ENCODE measurements at regions not wholly inside any gene's neighbourhood (a gene's known extent, or its start where the extent isn't known, plus 50 kb on each side); places are given as distances from the start of the nearest gene placed in this dataset.

- TF ChIP-seq, protein P1, sequence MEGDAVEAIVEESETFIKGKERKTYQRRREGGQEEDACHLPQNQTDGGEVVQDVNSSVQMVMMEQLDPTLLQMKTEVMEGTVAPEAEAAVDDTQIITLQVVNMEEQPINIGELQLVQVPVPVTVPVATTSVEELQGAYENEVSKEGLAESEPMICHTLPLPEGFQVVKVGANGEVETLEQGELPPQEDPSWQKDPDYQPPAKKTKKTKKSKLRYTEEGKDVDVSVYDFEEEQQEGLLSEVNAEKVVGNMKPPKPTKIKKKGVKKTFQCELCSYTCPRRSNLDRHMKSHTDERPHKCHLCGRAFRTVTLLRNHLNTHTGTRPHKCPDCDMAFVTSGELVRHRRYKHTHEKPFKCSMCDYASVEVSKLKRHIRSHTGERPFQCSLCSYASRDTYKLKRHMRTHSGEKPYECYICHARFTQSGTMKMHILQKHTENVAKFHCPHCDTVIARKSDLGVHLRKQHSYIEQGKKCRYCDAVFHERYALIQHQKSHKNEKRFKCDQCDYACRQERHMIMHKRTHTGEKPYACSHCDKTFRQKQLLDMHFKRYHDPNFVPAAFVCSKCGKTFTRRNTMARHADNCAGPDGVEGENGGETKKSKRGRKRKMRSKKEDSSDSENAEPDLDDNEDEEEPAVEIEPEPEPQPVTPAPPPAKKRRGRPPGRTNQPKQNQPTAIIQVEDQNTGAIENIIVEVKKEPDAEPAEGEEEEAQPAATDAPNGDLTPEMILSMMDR (IDR thresholded peaks at IDR 0.05; ENCODE audit: low read length): no peak
- no peak for TF ChIP-seq EZH2 (IDR thresholded peaks at IDR 0.05; ENCODE audit: borderline replicate concordance, low read length)
Measured at GRCh38 chr1:112046630-112047029, 57.2 kb upstream of the KCND3 start.
